WTC11 (cell line): ENCODE measurements at regions not wholly inside any gene's neighbourhood (a gene's known extent, or its start where the extent isn't known, plus 50 kb on each side); places are given as distances from the start of the nearest gene placed in this dataset.
"Not testable (repeated sequence)": the region's sequence is repeated elsewhere in the genome, so short reads cannot be mapped to it uniquely, and the experiment has no call there.

Experiments
- ATAC-seq: fragments of 200-7000 bp; cut with Tn5 transposase; 2 replicates; pipeline ENCODE4 v1.10.0; 2021; ENCODE audit warnings: mild to moderate bottlenecking, moderate library complexity
- CTCF ChIA-PET: fragments of 300-600 bp; sonication (Branson Sonifier 250); formaldehyde crosslinking; loops from one replicate; lab custom pipeline; 2021; ENCODE audit warnings: antibody characterized with exemption; lab: Charles Lee
- POLR2A ChIA-PET: fragments of 350-600 bp; sonication (Branson Sonifier 250); formaldehyde crosslinking; loops from one replicate; lab custom pipeline; 2021; ENCODE audit warnings: antibody characterized with exemption; lab: Charles Lee
- DNase-seq: peaks from one replicate; pipeline ENCODE4 v3.0.0; 2021; ENCODE audit warnings: low spot score
- H3K27ac Mint-ChIP-seq: 2 replicates; pipeline ENCODE4 v1.8.0; 2021; ENCODE audit warnings: mixed read lengths
- H3K27me3 Mint-ChIP-seq: 2 replicates; pipeline ENCODE4 v1.8.0; 2021; ENCODE audit warnings: low read depth, mild to moderate bottlenecking, moderate library complexity, mixed read lengths
- H3K36me3 Mint-ChIP-seq: 2 replicates; pipeline ENCODE4 v1.8.0; 2021; ENCODE audit warnings: mixed read lengths
- H3K4me1 Mint-ChIP-seq: 2 replicates; pipeline ENCODE4 v1.8.0; 2022; ENCODE audit warnings: mixed read lengths
- H3K4me3 Mint-ChIP-seq: 2 replicates; pipeline ENCODE4 v1.8.0; 2021; ENCODE audit warnings: mild to moderate bottlenecking, moderate library complexity, mixed read lengths
- H3K9me3 Mint-ChIP-seq: 2 replicates; pipeline ENCODE4 v1.8.0; 2021; ENCODE audit warnings: mixed read lengths
- E2F1 ChIP-seq: sonication (generic); formaldehyde crosslinking; IDR thresholded peaks from 2 replicates; pipeline ENCODE4 v1.8.0; 2022; ENCODE audit warnings: mild to moderate bottlenecking, missing genetic modification reagents
- ESRRA ChIP-seq: sonication (generic); formaldehyde crosslinking; IDR thresholded peaks from 2 replicates; pipeline ENCODE4 v1.8.1; 2022; ENCODE audit warnings: mild to moderate bottlenecking, missing genetic modification reagents, borderline replicate concordance
- FOXJ3 ChIP-seq: sonication (generic); formaldehyde crosslinking; IDR thresholded peaks from 2 replicates; pipeline ENCODE4 v1.9.0; 2021; ENCODE audit warnings: missing genetic modification reagents, mild to moderate bottlenecking, borderline replicate concordance
- FOXP1 ChIP-seq: sonication (generic); formaldehyde crosslinking; IDR thresholded peaks from 2 replicates; pipeline ENCODE4 v1.8.0; 2022; ENCODE audit warnings: missing genetic modification reagents, mild to moderate bottlenecking, moderate library complexity, borderline replicate concordance
- GRHL2 ChIP-seq: fragments of 250-450 bp; sonication (Bioruptor Pico); IDR thresholded peaks from 2 replicates; pipeline ENCODE4 v1.8.0; 2022; ENCODE audit warnings: mild to moderate bottlenecking, moderate library complexity; ENCODE audit not compliant: insufficient replicate concordance, severe bottlenecking
- NFE2L1 ChIP-seq: sonication (generic); formaldehyde crosslinking; IDR thresholded peaks from 2 replicates; pipeline ENCODE4 v1.8.1; 2023; ENCODE audit warnings: missing genetic modification reagents
- NFYB ChIP-seq: sonication (generic); formaldehyde crosslinking; conservative IDR thresholded peaks from 2 replicates; pipeline ENCODE4 v1.8.0; 2022; ENCODE audit warnings: low read depth, missing genetic modification reagents
- SMAD4 ChIP-seq: sonication (generic); formaldehyde crosslinking; IDR thresholded peaks from 2 replicates; pipeline ENCODE4 v1.8.0; 2022; ENCODE audit warnings: mild to moderate bottlenecking, missing genetic modification reagents
- TEAD4 ChIP-seq: sonication (generic); formaldehyde crosslinking; IDR thresholded peaks from 2 replicates; pipeline ENCODE4 v1.8.0; 2022; ENCODE audit warnings: mild to moderate bottlenecking, missing genetic modification reagents
- ZBTB21 ChIP-seq: sonication (generic); formaldehyde crosslinking; IDR thresholded peaks from 2 replicates; pipeline ENCODE4 v1.8.1; 2023; ENCODE audit warnings: mild to moderate bottlenecking, missing genetic modification reagents, borderline replicate concordance
- ZNF121 ChIP-seq: sonication (generic); formaldehyde crosslinking; IDR thresholded peaks from 2 replicates; pipeline ENCODE4 v1.8.0; 2023; ENCODE audit warnings: missing genetic modification reagents
- ZNF138 ChIP-seq: sonication (generic); formaldehyde crosslinking; conservative IDR thresholded peaks from 2 replicates; pipeline ENCODE4 v1.8.1; 2022; ENCODE audit warnings: mild to moderate bottlenecking, moderate library complexity, missing genetic modification reagents
- ZNF423 ChIP-seq: fragments of 250-450 bp; sonication (Bioruptor Pico); IDR thresholded peaks from 2 replicates; pipeline ENCODE4 v2.1.2; 2022; ENCODE audit warnings: mild to moderate bottlenecking, moderate library complexity
- TF ChIP-seq, protein P1 (sequence below): sonication (generic); formaldehyde crosslinking; IDR thresholded peaks from 2 replicates; pipeline ENCODE4 v1.8.0; 2022; ENCODE audit warnings: mild to moderate bottlenecking, missing genetic modification reagents
- TF ChIP-seq, protein P2 (sequence below): fragments of 250-450 bp; sonication (Bioruptor Pico); IDR thresholded peaks from 2 replicates; pipeline ENCODE4 v1.9.0; 2021; ENCODE audit warnings: mild to moderate bottlenecking, borderline replicate concordance
- TF ChIP-seq, protein P3 (sequence below): sonication (generic); formaldehyde crosslinking; IDR thresholded peaks from 2 replicates; pipeline ENCODE4 v1.8.1; 2022; ENCODE audit warnings: low read depth, missing genetic modification reagents, borderline replicate concordance

DNA sequence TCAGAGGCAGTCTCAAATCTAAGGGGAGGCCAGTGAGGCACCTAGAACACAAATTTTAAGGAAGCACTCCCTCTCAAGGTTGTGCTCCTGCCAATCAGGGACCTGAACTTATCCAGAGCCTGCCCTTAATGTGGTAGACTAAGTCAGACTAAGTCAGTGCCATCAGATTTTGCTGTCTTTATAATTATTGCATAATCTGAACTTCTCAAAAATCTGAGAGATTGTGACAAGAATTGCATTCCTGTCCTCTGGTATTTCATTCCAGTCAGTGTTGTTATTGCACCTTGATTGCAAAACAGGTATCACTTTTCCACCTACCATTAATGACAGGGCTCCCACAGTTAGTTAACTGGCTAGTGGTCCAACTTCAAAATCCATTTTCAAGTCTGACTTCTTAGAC is 197.1 kb upstream of the HCN1 start:
- Mint-ChIP-seq H3K27ac (no peak overlapping the region), H3K4me1 (no peaks in the 10 kb centered on the region), H3K9me3 (peaks cover 64% of the 10 kb centered on the region), H3K27me3 (no peaks in the 10 kb centered on the region), H3K36me3 (peaks cover 55% of the 10 kb centered on the region), H3K4me3 (no peak overlapping the region)
- ATAC-seq (no peak), DNase-seq (no peak)
- ChIA-PET CTCF (interaction anchor here (0.9 kb wide), 1 partner anchor 31 kb away, joined by 3 read pairs; no protein-coding TSS in a partner anchor), POLR2A (no interaction called here)
- TF ChIP-seq ZBTB21 (CRISPR knock-in tag), result no peak

DNA sequence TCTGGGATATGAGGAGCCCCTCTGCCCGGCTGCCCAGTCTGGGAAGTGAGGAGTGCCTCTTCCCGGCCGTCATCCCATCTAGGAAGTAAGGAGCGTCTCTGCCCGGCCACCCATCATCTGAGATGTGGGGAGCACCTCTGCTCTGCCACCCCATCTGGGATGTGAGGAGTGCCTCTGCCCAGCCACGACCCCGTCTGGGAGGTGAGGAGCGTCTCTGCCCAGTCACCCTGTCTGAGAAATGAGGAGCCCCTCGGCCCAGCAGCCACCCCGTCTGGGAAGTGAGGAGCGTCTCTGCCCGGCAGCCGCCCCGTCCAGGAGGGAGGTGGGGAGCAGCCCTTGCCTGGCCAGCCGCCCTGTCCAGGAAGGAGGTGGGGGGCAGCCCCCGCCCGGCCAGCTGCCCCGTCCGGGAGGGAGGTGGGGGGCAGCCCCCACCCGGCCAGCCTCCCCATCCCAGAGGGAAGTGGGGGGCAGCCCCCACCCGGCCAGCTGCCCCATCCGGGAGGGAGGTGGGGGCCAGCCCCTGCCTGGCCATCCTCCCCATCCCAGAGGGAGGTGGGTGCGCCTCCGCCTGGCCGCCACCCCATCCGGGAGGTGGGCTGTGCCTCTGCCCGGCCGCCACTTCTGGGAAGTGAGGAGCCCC is 194.4 kb upstream of the HCN1 start:
- H3K27ac Mint-ChIP-seq, CTCF ChIA-PET, H3K4me1 Mint-ChIP-seq, H3K27me3 Mint-ChIP-seq, POLR2A ChIA-PET, ATAC-seq, DNase-seq, H3K4me3 Mint-ChIP-seq: not testable (repeated sequence)
- Mint-ChIP-seq H3K36me3 (peaks cover 66% of the 10 kb centered on the region), H3K9me3 (peaks cover 69% of the 10 kb centered on the region)

DNA sequence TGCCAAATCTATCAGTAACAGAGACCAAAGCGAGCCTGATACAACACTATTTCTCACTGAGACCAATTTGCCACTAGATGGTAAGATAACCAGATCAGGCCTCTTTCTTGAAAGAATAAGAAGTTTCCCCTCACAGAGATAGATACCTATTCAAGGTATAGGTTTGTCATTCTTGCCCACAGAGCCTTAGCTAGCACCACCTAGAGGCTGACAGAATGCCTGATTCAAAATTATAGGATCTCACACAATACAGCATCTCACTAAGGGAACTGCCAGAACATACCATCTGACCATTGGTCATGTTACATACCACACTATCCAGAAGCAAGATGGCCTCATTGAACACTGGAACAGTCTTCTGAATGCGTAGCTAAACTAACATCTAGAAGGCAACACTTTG is 166.6 kb upstream of the HCN1 start:
- POLR2A ChIA-PET, result no interaction called here
- Mint-ChIP-seq H3K9me3 (peaks cover 72% of the 10 kb centered on the region), H3K36me3 (peaks cover 29% of the 10 kb centered on the region), H3K4me1 (no peaks in the 10 kb centered on the region), H3K4me3 (no peak overlapping the region)
- CTCF ChIA-PET, result interaction anchor here (1.1 kb wide), 1 partner anchor 31 kb away, joined by 3 read pairs; no protein-coding TSS in a partner anchor
- peak; percentile 75 for ATAC-seq
- TF ChIP-seq SMAD4 (CRISPR knock-in tag) (no peak), FOXJ3 (CRISPR knock-in tag) (no peak), E2F1 (CRISPR knock-in tag) (no peak), NFYB (CRISPR knock-in tag) (no peak)
- TF ChIP-seq, all 79 proteins: peak for 0
- DNase-seq, result no peak
- no peak overlapping the region for H3K27ac Mint-ChIP-seq
- no peaks in the 10 kb centered on the region; the same call in 1 of the 2 replicates for H3K27me3 Mint-ChIP-seq

- H3K36me3 Mint-ChIP-seq, result peaks cover 42% of the 10 kb centered on the region
- no peak overlapping the region; the same call in 1 of the 2 replicates for H3K27ac Mint-ChIP-seq
- ChIA-PET POLR2A (no interaction called here), CTCF (no interaction called here)
- H3K27me3 Mint-ChIP-seq, result peaks cover 6% of the 10 kb centered on the region
- DNase-seq, result peak; percentile 50
- peaks cover 48% of the 10 kb centered on the region for H3K9me3 Mint-ChIP-seq
- peaks cover 17% of the 10 kb centered on the region for H3K4me1 Mint-ChIP-seq
- ATAC-seq, result peak; percentile 100
- H3K4me3 Mint-ChIP-seq, result no peak overlapping the region
- TF ChIP-seq GRHL2 (CRISPR knock-in tag) (no peak), TEAD4 (CRISPR knock-in tag) (no peak), ZNF121 (CRISPR knock-in tag) (no peak), FOXP1 (CRISPR knock-in tag) (no peak), NFE2L1 (no peak), ZNF423 (CRISPR knock-in tag) (no peak), ZNF138 (CRISPR knock-in tag) (no peak), ESRRA (no peak)
- TF ChIP-seq, protein P1, sequence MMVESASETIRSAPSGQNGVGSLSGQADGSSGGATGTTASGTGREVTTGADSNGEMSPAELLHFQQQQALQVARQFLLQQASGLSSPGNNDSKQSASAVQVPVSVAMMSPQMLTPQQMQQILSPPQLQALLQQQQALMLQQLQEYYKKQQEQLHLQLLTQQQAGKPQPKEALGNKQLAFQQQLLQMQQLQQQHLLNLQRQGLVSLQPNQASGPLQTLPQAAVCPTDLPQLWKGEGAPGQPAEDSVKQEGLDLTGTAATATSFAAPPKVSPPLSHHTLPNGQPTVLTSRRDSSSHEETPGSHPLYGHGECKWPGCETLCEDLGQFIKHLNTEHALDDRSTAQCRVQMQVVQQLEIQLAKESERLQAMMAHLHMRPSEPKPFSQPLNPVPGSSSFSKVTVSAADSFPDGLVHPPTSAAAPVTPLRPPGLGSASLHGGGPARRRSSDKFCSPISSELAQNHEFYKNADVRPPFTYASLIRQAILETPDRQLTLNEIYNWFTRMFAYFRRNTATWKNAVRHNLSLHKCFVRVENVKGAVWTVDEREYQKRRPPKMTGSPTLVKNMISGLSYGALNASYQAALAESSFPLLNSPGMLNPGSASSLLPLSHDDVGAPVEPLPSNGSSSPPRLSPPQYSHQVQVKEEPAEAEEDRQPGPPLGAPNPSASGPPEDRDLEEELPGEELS (CRISPR knock-in tag), result peak; percentile 45; the same call in 1 of the 2 replicates
- TF ChIP-seq, protein P2, sequence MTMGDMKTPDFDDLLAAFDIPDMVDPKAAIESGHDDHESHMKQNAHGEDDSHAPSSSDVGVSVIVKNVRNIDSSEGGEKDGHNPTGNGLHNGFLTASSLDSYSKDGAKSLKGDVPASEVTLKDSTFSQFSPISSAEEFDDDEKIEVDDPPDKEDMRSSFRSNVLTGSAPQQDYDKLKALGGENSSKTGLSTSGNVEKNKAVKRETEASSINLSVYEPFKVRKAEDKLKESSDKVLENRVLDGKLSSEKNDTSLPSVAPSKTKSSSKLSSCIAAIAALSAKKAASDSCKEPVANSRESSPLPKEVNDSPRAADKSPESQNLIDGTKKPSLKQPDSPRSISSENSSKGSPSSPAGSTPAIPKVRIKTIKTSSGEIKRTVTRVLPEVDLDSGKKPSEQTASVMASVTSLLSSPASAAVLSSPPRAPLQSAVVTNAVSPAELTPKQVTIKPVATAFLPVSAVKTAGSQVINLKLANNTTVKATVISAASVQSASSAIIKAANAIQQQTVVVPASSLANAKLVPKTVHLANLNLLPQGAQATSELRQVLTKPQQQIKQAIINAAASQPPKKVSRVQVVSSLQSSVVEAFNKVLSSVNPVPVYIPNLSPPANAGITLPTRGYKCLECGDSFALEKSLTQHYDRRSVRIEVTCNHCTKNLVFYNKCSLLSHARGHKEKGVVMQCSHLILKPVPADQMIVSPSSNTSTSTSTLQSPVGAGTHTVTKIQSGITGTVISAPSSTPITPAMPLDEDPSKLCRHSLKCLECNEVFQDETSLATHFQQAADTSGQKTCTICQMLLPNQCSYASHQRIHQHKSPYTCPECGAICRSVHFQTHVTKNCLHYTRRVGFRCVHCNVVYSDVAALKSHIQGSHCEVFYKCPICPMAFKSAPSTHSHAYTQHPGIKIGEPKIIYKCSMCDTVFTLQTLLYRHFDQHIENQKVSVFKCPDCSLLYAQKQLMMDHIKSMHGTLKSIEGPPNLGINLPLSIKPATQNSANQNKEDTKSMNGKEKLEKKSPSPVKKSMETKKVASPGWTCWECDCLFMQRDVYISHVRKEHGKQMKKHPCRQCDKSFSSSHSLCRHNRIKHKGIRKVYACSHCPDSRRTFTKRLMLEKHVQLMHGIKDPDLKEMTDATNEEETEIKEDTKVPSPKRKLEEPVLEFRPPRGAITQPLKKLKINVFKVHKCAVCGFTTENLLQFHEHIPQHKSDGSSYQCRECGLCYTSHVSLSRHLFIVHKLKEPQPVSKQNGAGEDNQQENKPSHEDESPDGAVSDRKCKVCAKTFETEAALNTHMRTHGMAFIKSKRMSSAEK (CRISPR knock-in tag), result no peak
- TF ChIP-seq, protein P3, sequence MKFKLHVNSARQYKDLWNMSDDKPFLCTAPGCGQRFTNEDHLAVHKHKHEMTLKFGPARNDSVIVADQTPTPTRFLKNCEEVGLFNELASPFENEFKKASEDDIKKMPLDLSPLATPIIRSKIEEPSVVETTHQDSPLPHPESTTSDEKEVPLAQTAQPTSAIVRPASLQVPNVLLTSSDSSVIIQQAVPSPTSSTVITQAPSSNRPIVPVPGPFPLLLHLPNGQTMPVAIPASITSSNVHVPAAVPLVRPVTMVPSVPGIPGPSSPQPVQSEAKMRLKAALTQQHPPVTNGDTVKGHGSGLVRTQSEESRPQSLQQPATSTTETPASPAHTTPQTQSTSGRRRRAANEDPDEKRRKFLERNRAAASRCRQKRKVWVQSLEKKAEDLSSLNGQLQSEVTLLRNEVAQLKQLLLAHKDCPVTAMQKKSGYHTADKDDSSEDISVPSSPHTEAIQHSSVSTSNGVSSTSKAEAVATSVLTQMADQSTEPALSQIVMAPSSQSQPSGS (CRISPR knock-in tag), result no peak
These were observed 151.7 kb upstream of the HCN1 start for GRCh38 chr5:45847877-45848276.
